ENCODE measurements at regions not wholly inside any gene's neighbourhood (a gene's known extent, or its start where the extent isn't known, plus 50 kb on each side); places are given as distances from the start of the nearest gene placed in this dataset.
A peak's percentile ranks its signal among the peaks of the same experiment; 100 is the strongest.

- no peak for DNase-seq (ENCODE audit: low read depth)
- no peak overlapping the region for H3K4me3 ChIP-seq (ENCODE audit: low read depth, low read length)
Measured at GRCh38 chr6:12221856-12222255, 68.3 kb upstream of the EDN1 start.

- H3K4me3 ChIP-seq (ENCODE audit: low read depth, low read length): no peak overlapping the region
- DNase-seq (ENCODE audit: low read depth): no peak
Measured at GRCh38 chr6:12222405-12223366, 67.5 kb upstream of the EDN1 start.

GRCh38 chr6:12223383-12223782 is 66.8 kb upstream of the EDN1 start:
- no peak overlapping the region for H3K4me3 ChIP-seq (ENCODE audit: low read depth, low read length)
- DNase-seq (ENCODE audit: low read depth): no peak

GRCh38 chr6:12224251-12224650 is 65.9 kb upstream of the EDN1 start:
- DNase-seq (ENCODE audit: low read depth): no peak
- no peak overlapping the region for H3K4me3 ChIP-seq (ENCODE audit: low read depth, low read length)

GRCh38 chr6:12228447-12229146 is 61.6 kb upstream of the EDN1 start:
- DNase-seq (ENCODE audit: low read depth): no peak

GRCh38 chr6:12229332-12229731 is 60.8 kb upstream of the EDN1 start:
- no peak overlapping the region for H3K4me3 ChIP-seq (ENCODE audit: low read depth, low read length)
- no peak for DNase-seq (ENCODE audit: low read depth)

More at GRCh38 chr6:12228447-12229146, 61.6 kb upstream of the EDN1 start:
- no peak overlapping the region for H3K4me3 ChIP-seq (ENCODE audit: low read depth, low read length)

GRCh38 chr6:12230523-12230922 is 59.6 kb upstream of the EDN1 start:
- H3K4me3 ChIP-seq (ENCODE audit: low read depth, low read length): no peak overlapping the region
- DNase-seq (ENCODE audit: low read depth): no peak

GRCh38 chr6:12232339-12232738 is 57.8 kb upstream of the EDN1 start:
- no peak overlapping the region for H3K4me3 ChIP-seq (ENCODE audit: low read depth, low read length)

GRCh38 chr6:12232821-12233220 is 57.3 kb upstream of the EDN1 start:
- DNase-seq (ENCODE audit: low read depth): no peak
- H3K4me3 ChIP-seq (ENCODE audit: low read depth, low read length): no peak overlapping the region

More at GRCh38 chr6:12232339-12232738, 57.8 kb upstream of the EDN1 start:
- peak; percentile 29 for DNase-seq (ENCODE audit: low read depth)

GRCh38 chr6:12233693-12234571 is 56.2 kb upstream of the EDN1 start:
- DNase-seq (ENCODE audit: low read depth): peak; percentile 32

GRCh38 chr6:12235341-12235740 is 54.8 kb upstream of the EDN1 start:
- no peak overlapping the region for H3K4me3 ChIP-seq (ENCODE audit: low read depth, low read length)
- DNase-seq (ENCODE audit: low read depth): no peak

More at GRCh38 chr6:12233693-12234571, 56.2 kb upstream of the EDN1 start:
- no peak overlapping the region for H3K4me3 ChIP-seq (ENCODE audit: low read depth, low read length)

GRCh38 chr6:12238219-12238618 is 51.9 kb upstream of the EDN1 start:
- no peak for DNase-seq (ENCODE audit: low read depth)
- H3K4me3 ChIP-seq (ENCODE audit: low read depth, low read length): no peak overlapping the region

Data from skeletal muscle cell (primary cell).